Hepatocyte (in vitro differentiated cells): ENCODE measurements at regions not wholly inside any gene's neighbourhood (a gene's known extent, or its start where the extent isn't known, plus 50 kb on each side); places are given as distances from the start of the nearest gene placed in this dataset.

ENCODE experiments used
- DNase-seq: peaks from one replicate; pipeline ENCODE4 v3.0.0-alpha.2; 2016; ENCODE audit warnings: low spot score
- H2AFZ ChIP-seq: fragments of 200-600 bp; sonication (generic); 2 replicates; pipeline ENCODE4 v1.6.0; 2016; ENCODE audit warnings: antibody characterized with exemption, mild to moderate bottlenecking
- H3K27ac ChIP-seq: fragments of 200-600 bp; sonication (generic); 2 replicates; pipeline ENCODE4 v1.5.1; 2016; ENCODE audit warnings: mild to moderate bottlenecking
- H3K27me3 ChIP-seq: fragments of 200-600 bp; sonication (generic); 2 replicates; pipeline ENCODE4 v1.6.1; 2016
- H3K36me3 ChIP-seq: fragments of 200-600 bp; sonication (generic); replicated peaks from 2 replicates; pipeline ENCODE4 v1.5.1; 2016; ENCODE audit warnings: low read depth; ENCODE audit not compliant: insufficient read depth
- H3K4me1 ChIP-seq: fragments of 200-600 bp; sonication (generic); 2 replicates; pipeline ENCODE4 v1.5.1; 2016; ENCODE audit warnings: mild to moderate bottlenecking, moderate library complexity; ENCODE audit not compliant: insufficient read depth
- H3K4me2 ChIP-seq: fragments of 200-600 bp; sonication (generic); 2 replicates; pipeline ENCODE4 v1.6.0; 2016
- H3K4me3 ChIP-seq: fragments of 200-600 bp; sonication (generic); 2 replicates; pipeline ENCODE4 v1.5.1; 2016; ENCODE audit warnings: mild to moderate bottlenecking
- H3K79me2 ChIP-seq: fragments of 200-600 bp; sonication (generic); 2 replicates; pipeline ENCODE4 v1.6.0; 2017; ENCODE audit warnings: mild to moderate bottlenecking
- H3K9me2 ChIP-seq: fragments of 200-600 bp; sonication (generic); replicated peaks from 2 replicates; pipeline ENCODE4 v1.6.0; 2017; ENCODE audit warnings: mild to moderate bottlenecking; ENCODE audit not compliant: insufficient read depth
- H3K9me3 ChIP-seq: fragments of 200-600 bp; sonication (generic); 2 replicates; pipeline ENCODE4 v1.5.1; 2016; ENCODE audit warnings: low read depth, mild to moderate bottlenecking
- H4K20me1 ChIP-seq: fragments of 200-600 bp; sonication (generic); 2 replicates; pipeline ENCODE4 v1.6.0; 2016; ENCODE audit warnings: mild to moderate bottlenecking; ENCODE audit not compliant: insufficient read depth, poor library complexity, severe bottlenecking
- CTCF ChIP-seq: fragments of 200-600 bp; sonication (generic); IDR thresholded peaks from 2 replicates; pipeline ENCODE4 v1.5.1; 2016; ENCODE audit warnings: antibody characterized with exemption, mild to moderate bottlenecking; ENCODE audit not compliant: poor library complexity
- EZH2 ChIP-seq: fragments of 200-600 bp; sonication (generic); IDR thresholded peaks from 2 replicates; pipeline ENCODE4 v1.6.1; 2016; ENCODE audit warnings: antibody characterized with exemption, mild to moderate bottlenecking, borderline replicate concordance
- EZH2phosphoT487 ChIP-seq: fragments of 200-600 bp; sonication (generic); IDR thresholded peaks from one replicate; pipeline ENCODE4 v1.6.1; 2018; ENCODE audit warnings: antibody characterized with exemption, mild to moderate bottlenecking, low read depth, moderate library complexity; ENCODE audit not compliant: unreplicated experiment, severe bottlenecking
- WGBS: methylation state at CpG from one replicate; pipeline ENCODE4 v1.1.6; 2016; ENCODE audit warnings: low lambda C conversion rate; ENCODE audit errors: missing lambda C conversion rate; 5-methylcytosine and 5-hydroxymethylcytosine counted together

- H3K4me3 ChIP-seq = no peak overlapping the region
- H3K4me1 ChIP-seq = no peaks in the 10 kb centered on the region
- H3K79me2 ChIP-seq = no peaks in the 10 kb centered on the region
- TF ChIP-seq EZH2 = no peak
- TF ChIP-seq CTCF = no peak
- TF ChIP-seq EZH2phosphoT487 = no peak
- H3K27ac ChIP-seq = no peak overlapping the region
- H2AFZ ChIP-seq = no peak overlapping the region
- no peak overlapping the region for H3K4me2 ChIP-seq
- no peaks in the 10 kb centered on the region for H3K36me3 ChIP-seq
- no peak for DNase-seq
- no peaks in the 10 kb centered on the region for H4K20me1 ChIP-seq
- H3K27me3 ChIP-seq = no peaks in the 10 kb centered on the region
- no peaks in the 10 kb centered on the region for H3K9me2 ChIP-seq
- 80% methylated on average over 6 of the region's 6 CpGs for WGBS
- no peaks in the 10 kb centered on the region for H3K9me3 ChIP-seq
Observed at GRCh38 chr1:238789916-238790667, 596.3 kb upstream of the CHRM3 start.

GRCh38 chr1:238787471-238787870 lies 598.9 kb upstream of the CHRM3 start:
- no peak for DNase-seq
- Histone ChIP-seq H3K4me3 (no peak overlapping the region), H3K36me3 (no peaks in the 10 kb centered on the region), H3K79me2 (no peaks in the 10 kb centered on the region), H3K27me3 (no peaks in the 10 kb centered on the region), H4K20me1 (no peaks in the 10 kb centered on the region), H3K4me1 (no peaks in the 10 kb centered on the region), H3K9me3 (no peaks in the 10 kb centered on the region), H3K9me2 (no peaks in the 10 kb centered on the region), H3K27ac (no peak overlapping the region), H3K4me2 (no peak overlapping the region), H2AFZ (no peak overlapping the region)
- no peak for TF ChIP-seq CTCF
- TF ChIP-seq EZH2phosphoT487 = no peak
- no peak for TF ChIP-seq EZH2
- WGBS = 56% methylated on average over 5 of the region's 5 CpGs

- Histone ChIP-seq H3K4me3 (no peak overlapping the region), H4K20me1 (no peaks in the 10 kb centered on the region), H3K4me2 (no peak overlapping the region), H3K36me3 (no peaks in the 10 kb centered on the region), H3K27ac (no peak overlapping the region), H3K9me2 (no peaks in the 10 kb centered on the region), H3K79me2 (no peaks in the 10 kb centered on the region), H2AFZ (no peak overlapping the region), H3K4me1 (no peaks in the 10 kb centered on the region), H3K27me3 (no peaks in the 10 kb centered on the region), H3K9me3 (no peaks in the 10 kb centered on the region)
- TF ChIP-seq EZH2phosphoT487 = no peak
- no peak for TF ChIP-seq EZH2
- no peak for TF ChIP-seq CTCF
- DNase-seq = no peak
Observed at GRCh38 chr1:238783633-238784032, 602.7 kb upstream of the CHRM3 start.
